HG03457 (cell line): ENCODE measurements at regions not wholly inside any gene's neighbourhood (a gene's known extent, or its start where the extent isn't known, plus 50 kb on each side); places are given as distances from the start of the nearest gene placed in this dataset.
"Not testable (repeated sequence)": the region's sequence is repeated elsewhere in the genome, so short reads cannot be mapped to it uniquely, and the experiment has no call there.

Source experiments
- ATAC-seq: cut with Tn5 transposase; IDR thresholded peaks from one replicate; pipeline ENCODE4 v1.9.1; 2021; ENCODE audit warnings: moderate number of reproducible peaks; ENCODE audit not compliant: unreplicated experiment

DNA sequence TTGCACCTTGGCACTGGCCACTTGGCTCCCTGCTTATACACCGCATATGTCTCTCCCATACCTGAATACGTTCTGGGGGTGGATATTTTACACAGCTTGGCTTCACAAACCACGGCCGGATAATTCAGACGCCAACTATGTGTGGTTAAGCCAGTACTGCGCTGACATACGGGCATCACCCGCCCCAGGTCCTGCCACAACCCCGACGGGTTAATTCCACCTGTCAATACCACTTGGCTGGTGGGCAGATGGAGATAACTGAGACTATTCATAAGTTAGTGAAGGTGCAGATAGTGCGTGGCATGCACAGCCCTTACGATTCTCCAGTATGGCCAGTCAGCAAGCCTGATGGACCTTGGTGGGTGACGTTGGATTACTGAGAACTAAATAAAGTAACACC, 696.3 kb upstream of the AGA start:
- ATAC-seq: no peak

DNA sequence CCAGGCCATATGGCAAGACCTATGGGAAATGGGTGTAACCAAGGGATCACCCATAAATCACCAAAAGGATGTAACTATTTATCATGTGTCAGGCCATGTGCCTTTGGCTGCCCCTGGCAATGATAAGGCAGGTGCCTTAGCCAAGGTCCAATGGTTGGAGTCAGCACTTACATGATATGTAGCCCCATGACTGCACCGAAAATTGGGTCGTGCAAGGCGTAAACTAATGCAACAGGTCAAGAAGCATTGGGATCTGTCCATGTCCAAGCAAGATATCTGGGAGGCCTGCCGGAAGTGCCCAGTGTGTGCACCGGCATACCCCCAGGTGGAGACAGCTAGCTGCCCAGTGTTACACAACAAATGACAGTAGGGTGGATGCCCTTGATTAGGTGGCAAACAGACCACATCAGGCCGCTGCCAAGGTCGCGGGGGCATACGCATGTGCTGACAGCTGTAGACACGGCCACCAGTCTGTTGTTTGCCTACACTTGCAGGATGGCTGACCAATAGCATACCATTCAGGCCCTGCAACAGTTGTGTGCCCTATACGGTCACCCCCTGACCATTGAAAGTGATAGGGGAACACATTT, 698.2 kb upstream of the AGA start:
- ATAC-seq: no peak

DNA sequence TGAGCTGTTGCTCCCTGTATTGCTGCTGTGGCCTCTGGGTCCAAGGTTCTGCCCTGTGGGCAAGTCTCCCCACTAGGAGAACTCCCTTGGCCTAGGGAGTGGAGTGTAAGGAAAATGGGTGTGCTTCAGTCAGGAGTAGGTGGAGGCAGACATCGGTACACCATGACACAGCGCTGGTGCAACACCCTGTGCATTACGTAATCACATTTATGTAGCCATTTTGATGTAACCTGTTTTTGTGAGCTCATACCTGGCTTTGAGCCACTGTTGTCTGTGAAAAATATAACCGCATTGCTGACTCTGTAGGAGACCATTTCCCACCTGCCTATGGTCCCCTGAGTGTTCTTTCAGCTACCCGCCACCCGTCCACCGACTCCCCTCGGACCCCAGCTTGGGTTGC, 700.5 kb upstream of the AGA start:
- no peak for ATAC-seq

DNA sequence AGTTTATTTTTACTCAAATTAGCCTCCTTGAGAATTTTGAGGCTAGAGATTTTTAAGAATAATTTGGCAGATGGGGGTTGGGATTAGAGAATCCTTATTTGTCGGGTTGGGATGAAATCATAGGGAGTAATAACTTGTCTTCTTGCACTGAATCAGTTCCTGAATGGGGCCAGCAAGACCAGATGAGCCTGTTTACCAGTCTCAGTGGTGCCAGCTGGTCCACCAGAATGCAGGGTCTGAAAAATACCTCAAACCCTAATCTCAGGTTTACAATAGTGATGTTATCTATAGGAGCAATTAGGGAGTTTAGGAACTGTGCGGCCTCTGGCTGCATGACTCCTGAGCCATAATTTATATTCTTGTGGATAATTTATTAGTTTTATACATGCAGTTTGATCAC, 705.9 kb upstream of the AGA start:
- ATAC-seq: no peak

DNA sequence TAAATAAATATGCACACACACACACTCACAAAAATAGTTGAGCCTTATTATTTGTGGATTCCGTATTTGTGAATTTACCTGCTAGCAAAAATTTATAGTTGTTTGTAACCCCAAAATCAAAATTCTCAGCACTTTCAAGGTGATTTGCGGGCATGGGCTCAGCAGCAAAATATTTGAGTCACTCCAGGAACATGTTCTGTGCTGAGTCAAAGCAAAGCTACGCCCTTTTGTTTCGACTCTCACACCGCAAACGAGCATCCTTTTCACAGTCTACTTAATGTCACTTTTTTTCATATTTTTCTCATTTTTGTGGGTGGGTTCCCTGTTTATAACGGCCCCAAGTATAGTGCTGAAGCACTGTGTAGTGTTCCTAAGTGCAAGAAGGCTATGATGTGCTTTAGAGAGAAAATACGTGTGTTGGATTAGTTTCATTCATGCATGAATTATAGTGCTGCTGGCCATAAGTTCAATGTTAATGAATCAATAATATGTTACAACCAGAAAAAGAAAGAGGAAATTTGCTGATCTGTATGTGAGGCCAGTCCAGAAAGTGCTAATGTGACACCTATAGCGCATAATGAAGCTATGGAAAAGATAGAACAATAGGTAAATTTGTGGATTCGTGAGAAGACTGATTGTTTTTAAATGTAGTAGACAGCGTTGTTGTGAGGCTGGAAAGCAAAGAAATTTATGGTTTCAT, 723.2 kb upstream of the AGA start:
- no peak for ATAC-seq

DNA sequence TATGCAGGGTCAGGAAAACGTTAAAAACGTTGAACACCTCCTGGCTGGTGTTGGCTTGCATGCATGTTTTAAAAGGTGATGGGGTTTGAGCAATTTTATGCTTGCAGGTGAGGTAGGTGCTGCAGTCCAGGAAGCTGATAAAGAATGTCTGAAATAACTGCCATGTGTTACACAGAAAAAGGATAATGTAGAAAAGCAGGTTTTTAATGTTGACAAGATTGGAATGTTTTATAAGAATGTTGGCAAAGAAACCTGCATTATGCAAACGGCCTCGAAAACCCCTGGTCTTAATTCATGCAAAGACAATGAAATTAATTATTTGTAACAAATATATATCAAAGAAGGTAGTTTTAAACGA, 723.7 kb upstream of the AGA start:
- ATAC-seq: no peak

DNA sequence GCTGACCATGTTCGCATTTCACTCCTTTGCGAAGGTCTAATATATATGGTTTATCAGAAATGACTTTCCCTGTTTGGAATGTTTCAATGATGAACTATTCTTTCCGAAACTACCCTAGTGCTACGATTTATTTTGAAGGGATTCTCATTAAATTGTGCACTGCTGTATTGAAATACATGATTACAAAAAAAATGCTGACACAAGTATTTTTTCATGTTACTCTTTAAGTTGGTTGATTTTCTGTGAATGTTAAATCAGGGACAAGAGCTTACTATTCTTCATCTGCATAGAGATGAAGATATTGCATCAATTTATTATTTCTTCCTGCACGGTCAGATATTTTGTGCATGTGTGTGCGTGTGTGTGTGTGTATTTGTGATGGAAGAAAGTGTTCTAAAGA, 731.5 kb upstream of the AGA start:
- ATAC-seq: no peak

DNA sequence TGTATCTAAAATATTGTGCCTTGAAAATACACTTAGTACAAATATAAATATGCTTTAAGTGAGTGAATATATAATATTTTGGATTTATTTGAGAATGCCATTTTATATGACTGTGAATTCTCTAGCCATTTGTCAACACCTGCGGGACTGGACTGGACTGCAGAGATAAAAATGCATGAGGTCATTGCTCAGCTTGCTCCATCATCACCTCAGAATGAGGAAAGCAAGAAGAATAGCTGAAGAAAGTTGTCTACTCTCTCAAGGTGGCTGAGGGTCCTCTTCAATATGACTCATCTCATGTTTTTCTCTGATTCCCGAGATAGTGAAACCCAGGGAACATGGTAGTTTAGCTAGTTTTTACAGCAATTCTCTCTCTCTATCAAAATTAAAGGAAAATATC, 732.5 kb upstream of the AGA start:
- no peak for ATAC-seq

DNA sequence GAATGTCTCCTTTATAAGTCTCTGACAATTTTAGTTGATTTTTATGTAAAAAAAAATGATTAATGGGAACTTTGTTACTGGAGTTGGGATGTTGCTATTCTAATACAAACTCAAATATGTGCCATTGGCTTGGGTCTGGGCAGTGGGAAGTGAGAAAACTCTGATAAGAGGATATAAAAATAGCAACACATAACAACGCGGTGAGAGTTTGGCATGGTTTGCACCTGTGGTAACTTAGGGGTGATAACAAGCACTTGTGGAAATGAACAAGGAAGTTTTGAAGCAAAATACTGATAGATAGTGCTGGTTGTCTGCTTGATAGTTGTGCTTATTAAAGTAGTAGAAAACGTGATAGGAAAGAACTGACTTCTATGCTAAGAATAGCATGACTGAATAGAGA, 743.3 kb upstream of the AGA start:
- no peak for ATAC-seq

DNA sequence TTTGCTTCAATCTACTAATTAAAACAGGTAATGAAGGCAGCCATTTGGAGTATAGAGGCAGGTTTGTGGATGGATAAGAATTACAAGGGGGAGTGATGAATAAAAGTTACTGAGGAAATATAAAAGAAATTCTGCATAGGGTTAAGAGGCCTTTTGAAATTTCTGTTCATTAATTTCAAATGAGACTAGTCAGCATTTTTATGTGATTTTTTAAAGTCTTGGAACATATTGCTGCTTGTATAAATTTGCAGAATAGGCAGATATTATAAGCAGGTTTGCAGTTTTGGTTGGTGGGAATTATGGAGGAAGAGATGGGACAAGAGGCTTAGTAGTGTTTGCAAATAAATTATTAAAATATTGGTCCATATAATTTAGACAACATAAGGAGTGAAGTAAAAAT, 750.4 kb upstream of the AGA start:
- ATAC-seq: no peak

DNA sequence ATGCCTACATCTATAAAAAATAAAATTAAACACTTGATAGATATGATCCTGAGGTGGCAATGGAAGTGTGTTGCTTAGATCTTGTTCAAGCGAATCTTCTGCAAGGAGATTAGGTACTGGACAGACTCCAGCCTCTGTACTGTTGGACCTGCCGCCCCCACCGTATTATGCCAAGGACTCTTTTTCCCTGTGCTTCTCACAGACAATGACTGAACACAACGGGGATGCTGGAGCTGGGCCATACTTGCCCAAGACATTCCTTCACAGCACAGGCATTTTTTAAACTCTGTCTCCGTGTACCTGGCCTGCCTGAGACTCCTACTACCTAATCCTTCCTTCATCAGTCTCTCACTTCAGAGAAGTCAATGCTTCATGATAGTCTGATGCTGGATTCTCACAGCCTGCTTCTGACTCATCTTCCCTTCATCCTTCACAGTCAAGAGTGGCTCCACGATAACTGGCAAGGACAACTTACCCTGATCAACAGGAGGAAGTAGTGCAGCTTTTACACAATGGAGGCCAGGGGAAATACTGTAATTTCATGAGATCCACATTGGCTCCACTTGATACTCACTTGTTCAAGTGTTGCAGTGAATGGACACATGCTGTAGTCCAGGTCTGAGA, 754.6 kb upstream of the AGA start:
- ATAC-seq: no peak

DNA sequence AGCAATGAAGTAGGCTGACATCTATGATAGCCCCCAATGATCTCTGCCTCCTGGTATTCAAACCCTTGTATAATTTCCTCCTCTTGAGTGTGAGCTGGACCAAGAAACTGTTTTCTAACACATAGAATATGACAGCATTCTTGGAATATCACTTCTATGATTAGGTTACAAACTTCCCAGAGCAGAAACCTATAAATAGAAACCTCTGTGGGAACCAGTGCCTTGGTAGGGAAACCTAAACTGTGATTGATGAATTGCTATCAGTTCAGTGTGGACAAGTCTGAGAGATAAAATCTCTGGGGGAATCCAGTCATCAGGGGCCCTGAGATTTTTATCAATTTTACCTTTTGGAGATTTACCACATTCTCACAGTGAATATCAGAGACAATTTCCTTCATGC, 756.5 kb upstream of the AGA start:
- ATAC-seq: no peak

DNA sequence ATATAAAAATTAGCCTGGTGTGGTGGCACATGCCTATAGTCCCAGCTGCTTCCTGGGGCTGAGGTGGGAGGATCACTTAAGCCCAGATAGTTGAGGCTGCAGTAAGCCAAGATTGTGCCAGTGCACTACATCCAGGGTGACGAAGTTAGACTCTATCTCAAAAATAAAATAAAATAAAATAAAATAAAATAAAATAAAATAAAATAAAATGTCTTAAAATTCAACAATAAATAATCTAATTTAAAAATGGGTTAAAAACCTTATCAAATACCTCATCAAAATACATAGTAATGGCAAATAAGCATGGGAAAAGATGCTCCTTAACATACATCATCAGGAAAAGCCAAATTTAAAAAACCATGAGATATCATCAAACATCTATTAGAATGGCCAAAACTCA, 760.2 kb upstream of the AGA start:
- ATAC-seq: no peak

DNA sequence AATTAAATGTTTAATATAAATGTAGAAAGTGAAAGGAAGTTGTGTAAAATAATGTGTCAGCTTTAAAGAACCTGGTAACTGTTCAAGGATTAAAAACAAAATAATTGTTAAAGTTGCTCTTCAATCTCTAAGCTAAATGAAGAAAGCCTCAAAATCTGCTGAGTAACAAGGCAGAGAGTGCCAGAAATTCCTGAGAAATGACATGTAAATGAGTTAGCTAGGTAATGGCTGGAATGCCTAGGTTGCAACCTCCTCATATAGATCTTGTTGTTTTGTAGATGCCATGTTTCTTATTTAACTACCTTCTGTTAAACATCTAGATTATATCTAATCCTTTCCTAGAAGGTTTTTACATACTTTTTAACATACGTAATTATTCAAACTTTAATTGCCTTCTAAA, 763.6 kb upstream of the AGA start:
- no peak for ATAC-seq

DNA sequence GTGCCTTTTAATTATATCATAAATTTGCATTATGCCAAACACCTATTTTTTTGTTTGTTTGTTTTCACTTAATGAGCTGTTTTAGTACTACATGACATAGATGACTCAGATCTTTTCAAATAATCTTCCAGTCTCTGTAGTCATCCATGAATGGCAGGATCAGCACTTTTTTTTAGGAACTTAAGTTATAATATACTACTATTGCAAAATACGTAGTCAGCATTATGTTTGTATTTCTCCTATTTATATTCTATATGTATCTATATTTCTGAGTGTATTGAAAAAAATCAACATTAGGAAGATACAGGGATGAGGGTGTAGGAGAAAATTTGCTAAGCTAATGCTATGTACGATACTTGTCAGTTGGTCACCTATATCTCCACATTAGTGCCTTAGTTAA, 773.1 kb upstream of the AGA start:
- no peak for ATAC-seq

DNA sequence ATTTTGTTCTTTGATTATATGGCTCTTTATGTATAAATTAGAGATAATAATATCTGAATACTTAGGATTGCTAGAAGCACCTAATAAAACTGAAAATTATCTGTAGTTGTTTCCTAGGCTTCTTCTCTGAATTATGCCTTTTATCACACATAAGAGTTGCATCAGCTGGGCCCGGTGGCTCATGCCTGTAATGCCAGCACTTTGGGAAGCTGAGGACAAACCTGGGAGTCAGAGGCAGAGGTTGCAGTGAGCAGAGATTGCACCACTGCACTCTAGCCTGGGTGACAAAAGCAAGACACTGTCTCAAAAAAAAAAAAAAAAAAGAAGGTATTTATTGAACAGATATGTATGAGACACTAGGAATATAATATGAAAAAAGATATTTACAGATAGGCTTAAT, 773.5 kb upstream of the AGA start:
- no peak for ATAC-seq

DNA sequence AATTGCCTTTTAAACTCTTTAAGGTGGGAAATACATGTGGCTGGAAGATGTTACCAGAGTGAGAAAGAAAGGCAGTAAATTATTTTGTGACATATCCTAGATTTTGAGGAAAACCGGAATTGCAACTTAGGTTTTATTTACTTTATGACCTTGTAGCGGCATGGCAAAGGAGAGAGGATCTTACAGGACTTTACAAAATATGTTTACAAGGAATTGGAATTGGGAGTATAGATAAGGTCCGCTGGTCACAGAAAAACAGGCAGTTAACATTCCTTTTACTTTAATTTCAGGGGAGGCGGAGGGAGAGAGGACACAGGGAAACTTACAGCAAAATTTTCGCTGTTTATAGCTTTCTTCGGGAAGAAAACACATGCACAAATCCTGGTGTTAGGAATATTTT, 784.2 kb upstream of the AGA start:
- ATAC-seq: not testable (repeated sequence)

DNA sequence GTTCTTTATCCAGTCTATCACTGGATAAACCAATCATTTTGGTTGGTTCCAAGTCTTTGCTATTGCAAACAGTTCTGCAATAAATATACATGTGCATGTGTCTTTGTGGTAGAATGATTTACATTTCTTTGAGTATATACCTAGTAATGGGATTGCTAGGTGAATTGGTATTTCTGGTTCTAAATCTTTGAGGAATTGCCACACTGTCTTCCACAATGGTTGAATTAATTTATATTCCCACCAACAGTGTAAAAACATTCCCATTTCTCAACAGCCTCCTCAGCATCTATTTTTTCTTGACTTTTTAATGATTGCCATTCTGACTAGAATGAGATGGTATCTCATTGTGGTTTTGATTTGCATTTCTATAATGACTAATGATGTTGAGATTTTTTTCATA, 791.7 kb upstream of the AGA start:
- ATAC-seq: no peak

DNA sequence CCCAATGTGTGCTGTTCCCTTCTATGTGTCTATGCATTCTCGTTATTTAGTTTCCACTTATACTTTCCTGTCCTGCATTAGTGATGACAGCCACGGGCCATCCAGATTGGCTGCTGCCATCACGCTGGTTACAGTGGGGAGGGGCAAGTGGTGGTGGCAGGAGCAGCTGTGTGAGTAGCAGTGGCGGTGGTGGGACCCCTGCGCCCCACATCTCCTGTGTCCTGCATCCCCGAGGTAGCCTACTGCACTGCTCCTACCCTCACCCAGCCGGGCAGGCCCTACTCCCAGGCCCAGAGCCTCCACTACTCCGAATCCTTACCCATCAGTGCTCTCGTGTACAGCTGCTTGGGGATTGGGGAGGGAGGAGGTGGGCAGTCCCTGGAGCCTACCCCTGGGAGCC, 798.7 kb upstream of the AGA start:
- no peak for ATAC-seq

DNA sequence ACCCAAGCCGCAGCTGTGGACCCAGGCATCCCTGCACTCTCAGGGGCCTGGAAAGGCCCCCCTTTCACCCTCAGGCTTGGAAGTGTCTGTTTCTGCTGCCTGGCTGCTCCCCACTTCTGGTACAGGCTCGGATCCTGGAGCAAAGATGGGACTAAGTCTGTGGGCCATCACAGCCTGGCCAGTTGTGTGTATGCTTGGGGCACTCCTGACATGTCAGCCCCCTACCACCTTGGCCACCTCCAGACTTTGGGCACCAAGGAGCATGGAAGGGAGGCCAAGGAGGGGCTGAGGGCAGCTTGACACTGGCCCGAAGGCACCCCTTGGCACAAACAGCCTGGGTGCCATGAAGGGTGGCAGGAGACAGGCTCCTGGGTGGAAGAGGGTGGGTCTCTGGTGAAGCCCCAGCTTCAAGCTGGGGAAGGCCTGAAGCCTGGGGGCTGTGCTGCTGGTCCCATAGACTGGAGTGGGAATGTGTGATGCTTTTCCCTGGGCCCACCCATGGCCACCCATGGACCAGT, 799.4 kb upstream of the AGA start:
- no peak for ATAC-seq

DNA sequence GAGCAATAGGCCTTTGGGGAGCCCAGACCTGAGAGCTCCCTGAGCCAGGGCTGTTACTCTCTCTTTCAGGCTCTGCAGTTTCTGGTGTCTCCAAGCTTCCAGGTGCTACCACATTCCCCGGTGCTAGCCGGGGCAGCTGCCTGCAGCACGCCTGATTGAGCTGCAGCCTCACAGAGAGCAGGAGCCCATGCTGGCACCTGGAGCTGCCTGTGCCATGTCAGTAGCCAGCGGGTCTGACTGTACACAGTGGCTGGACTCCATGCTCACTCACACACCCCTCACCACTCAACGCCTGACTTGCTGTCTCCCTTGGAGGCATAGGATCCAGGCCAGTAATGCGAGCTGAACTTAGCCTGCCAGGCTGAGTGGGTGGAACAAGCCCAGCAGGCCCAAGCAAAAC, 800.4 kb upstream of the AGA start:
- no peak for ATAC-seq

DNA sequence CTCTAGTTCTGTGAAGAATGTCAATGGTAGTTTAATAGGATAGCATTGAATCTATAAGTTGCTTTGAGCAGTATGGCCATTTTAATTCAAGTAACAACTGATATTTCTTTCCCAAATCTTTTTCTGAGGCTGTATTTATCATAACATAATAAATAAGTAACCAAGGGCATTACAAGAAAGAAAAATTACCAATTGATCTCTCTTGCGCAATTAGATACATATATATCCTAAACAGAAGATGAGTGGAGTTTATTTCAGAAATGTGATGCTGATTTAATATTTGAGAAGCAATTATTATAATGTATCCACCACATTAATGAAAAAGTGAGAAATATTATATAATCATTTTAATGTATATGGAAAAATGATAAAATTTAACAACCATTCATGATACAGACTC, 802.5 kb upstream of the AGA start:
- no peak for ATAC-seq

DNA sequence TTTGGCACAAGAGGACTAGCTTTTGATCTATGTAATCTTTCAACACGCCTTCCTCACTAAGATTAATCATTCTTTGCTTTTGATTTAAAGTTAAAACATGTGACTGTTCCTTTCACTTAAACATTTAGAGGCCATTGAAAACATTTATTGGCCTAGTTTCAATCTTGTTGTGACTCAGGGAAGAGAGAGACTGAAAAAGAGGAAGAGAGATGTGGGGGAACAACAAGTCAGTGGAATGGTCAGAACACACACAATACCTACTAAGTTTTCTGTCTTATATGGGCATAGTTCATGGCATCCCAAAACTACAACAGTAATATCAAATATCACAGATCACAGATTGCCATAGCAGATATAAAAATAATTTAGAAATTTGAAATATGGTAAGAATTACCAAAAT, 812.9 kb upstream of the AGA start:
- no peak for ATAC-seq
